DMS53 treated with DMSO at 0.1 percent for 48 hours (cell line): ENCODE measurements at regions not wholly inside any gene's neighbourhood (a gene's known extent, or its start where the extent isn't known, plus 50 kb on each side); places are given as distances from the start of the nearest gene placed in this dataset.
A peak's percentile ranks its signal among the peaks of the same experiment; 100 is the strongest.

ENCODE experiments used
- DNase-seq: peaks from one replicate; lab custom pipeline; 2025; ENCODE audit not compliant: unreplicated experiment; lab: John Stamatoyannopoulos, UW

DNA sequence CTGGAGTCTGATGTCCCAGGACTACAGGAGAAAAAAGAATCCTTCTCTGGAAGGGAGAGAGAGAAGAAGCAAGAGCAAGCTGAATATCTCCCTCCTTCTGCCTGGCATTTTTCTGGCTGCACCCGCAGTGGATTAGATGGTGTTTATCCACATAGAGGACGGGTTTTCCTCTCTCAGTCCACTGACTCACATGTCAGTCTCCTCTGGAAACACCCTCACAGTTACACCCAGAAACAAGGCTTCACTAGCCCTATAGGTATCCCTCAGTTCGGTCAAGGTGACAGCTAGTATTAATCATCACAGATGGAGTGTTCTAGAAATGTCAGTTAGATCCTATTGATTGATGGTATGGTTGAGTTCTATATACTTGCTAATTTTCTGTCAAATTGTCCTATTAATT, 87.9 kb downstream of the RHOU start:
- no peak for DNase-seq

DNA sequence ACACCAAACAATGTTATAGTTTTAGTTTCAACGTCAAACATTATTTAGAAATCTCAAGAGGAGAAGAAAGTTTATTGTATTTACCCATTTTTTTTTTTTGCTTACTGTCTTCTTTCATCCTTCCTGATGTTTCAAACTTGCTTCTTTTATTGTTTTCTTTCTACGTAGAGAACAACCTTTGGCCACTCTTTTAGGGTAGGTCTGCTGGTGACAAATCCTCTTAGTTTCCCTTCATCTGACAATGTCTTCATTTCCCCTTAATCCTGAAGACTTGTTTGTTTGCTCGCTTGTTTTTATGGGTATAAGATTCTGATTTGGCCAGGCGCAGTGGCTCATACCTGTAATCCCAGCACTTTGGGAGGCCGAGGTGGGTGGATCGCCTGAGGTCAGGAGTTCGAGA, 89.1 kb downstream of the RHOU start:
- DNase-seq, result no peak

GRCh38 chr1:228825041-228825440, 89.8 kb downstream of the RHOU start:
- DNase-seq, result no peak

GRCh38 chr1:228825840-228826484, 90.7 kb downstream of the RHOU start:
- DNase-seq, result peak; percentile 46

DNA sequence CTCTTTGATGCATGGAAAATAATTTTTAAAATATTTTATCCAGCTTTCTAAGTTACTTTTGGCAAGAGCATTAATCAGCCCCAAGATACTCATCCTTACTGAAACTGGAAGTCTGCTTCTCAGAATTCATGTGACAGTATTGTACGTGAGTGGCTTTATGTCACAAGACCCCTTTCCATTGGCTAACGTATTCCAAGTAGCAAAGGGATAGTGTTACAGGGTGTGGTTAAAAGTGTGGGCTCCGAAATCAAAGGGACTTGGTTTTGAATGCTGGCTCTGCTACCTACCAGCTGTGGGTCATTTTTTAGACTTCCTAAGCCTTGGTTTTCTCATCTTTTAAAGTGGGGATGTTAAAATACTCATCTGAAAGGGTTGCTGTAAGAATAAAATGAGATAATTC, 91.7 kb downstream of the RHOU start:
- no peak for DNase-seq

DNA sequence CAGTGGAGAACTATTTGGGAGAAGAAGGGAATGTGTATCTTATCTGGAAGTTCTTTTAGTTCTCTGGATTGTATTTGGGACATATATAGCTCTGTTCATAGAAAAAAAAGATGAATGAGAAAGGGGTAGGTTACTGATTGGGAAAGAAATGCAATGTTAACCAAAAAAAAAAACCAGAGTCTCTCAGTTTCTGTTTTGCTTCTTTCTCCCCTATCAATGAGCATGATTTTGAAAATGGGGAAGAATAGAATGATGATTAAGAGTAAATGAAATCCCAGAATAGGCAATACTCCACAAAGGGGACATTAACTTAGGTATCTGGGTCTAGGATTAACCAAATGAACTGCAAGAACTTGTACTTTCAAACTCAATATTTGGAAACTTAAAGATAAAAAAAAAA, 92.9 kb downstream of the RHOU start:
- no peak for DNase-seq

GRCh38 chr1:228830185-228830953, 95.1 kb downstream of the RHOU start:
- DNase-seq, result no peak

GRCh38 chr1:228830954-228831481, 95.7 kb downstream of the RHOU start:
- peak; percentile 13 for DNase-seq

DNA sequence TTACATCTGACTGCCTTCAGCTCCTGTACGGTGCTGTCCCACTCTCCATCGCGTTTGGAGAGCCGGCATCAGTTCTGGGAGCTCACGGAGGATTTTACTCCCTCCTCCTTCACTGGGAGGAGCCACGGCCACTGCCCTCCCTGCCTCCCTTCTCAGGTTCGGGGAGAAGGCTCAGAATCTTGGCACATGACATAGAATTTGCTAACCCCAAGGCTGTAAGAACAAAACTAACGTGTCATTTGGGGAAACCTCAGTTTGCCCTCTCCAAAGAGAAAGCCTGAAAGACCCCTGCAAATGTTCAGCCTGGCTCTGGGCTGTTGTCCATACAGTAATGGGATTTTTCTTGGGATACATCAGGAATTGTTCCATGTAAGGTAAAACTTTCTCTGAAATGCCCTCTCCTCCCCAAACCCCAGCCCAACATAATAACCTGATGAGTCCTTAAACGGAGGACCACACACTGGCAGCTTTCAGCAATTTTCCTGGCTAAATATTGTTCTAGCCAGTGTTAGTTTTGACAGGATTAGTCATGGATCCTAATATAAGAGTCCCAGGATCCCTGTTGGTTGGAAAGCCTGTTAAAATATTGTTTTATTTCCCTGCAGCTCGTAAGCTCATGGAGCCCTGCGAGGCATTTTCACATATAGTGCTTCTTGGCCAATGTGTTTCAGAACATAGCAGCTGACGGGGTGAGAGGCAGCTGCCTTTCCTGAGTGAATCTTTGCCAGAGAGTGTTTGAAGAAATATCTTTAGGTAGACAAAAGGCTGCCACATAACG, 98.8 kb downstream of the RHOU start:
- no peak for DNase-seq

DNA sequence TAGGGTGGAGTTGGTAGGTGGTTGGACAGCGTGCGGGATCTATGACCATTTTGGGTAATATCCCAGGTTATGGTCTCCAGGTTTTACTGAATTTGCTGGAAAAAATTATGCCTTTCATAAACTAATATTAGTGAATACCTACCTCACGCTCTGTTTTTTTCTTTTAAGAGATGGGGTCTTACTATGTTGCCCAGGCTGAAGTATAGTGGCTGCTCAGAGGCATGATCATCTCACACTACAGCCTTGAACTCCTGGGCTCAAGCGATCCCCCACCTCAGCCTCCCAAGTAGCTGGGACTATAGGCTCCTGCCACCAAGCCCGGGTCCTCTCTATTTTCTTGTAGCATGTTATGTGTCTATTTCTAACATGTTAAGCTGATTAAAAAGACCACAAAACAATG, 100.2 kb downstream of the RHOU start:
- DNase-seq, result no peak

- no peak for DNase-seq
These were observed 100.6 kb downstream of the RHOU start for GRCh38 chr1:228835911-228836310.

GRCh38 chr1:228836427-228836826, 101.1 kb downstream of the RHOU start:
- DNase-seq, result no peak

DNA sequence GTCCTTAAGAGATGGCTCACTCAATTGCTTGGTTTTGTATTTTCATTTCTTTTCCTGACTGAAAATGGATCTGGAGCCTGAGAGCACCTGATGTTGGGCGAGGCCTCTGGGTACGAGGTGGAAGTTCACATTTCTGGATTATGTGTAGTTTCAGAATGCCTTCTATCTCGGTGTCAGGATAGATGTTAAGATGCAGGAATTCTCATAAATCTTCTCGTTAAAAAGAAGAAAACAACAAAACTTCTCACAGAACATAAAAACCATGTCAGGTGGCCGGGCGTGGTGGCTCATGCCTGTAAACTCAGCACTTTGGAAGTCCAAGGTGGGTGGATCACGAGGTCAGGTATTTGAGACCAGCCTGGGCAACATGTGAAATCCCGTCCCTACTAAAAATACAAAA, 101.8 kb downstream of the RHOU start:
- no peak for DNase-seq

GRCh38 chr1:228837817-228838716, 102.8 kb downstream of the RHOU start:
- peak; percentile 92 for DNase-seq

DNA sequence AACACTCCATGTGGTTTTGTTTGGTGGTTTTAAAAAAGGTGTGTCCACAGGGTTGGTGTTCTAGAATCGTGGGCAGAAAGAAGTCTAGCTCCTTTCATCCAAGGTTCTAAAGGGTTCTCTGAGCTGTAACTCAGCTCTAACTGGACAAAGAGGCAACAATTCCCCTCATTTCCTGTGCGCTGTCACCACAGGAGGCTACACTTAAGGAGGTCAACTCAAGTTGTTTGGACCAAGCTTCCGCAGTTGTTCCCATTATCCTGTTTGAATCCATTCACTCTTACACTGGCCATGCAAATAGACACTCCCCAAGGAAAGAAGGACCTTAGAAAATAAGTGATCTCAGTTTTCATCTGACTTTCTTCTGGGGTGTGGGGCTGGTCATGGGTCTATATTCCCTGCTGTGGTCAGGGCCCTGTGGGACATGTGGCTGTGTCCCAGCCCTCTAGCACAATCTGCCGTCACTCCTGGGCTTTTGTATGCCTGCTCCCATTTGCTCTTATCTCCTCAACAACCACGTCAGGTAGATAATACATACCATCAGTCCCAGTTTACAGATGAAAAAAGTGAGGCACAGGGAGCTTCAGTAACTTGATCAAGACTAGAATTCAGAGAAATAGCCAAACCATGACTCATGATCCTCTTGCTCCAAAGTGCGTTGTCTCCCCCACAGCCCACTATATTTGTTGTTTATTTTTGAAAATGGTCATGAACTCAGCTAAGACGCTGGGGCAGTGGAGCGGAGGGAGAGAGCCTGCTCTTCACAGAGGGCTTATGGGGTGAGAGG, 103.6 kb downstream of the RHOU start:
- DNase-seq, result no peak

GRCh38 chr1:228839656-228840055, 104.4 kb downstream of the RHOU start:
- no peak for DNase-seq

GRCh38 chr1:228841632-228842031, 106.4 kb downstream of the RHOU start:
- DNase-seq, result no peak

DNA sequence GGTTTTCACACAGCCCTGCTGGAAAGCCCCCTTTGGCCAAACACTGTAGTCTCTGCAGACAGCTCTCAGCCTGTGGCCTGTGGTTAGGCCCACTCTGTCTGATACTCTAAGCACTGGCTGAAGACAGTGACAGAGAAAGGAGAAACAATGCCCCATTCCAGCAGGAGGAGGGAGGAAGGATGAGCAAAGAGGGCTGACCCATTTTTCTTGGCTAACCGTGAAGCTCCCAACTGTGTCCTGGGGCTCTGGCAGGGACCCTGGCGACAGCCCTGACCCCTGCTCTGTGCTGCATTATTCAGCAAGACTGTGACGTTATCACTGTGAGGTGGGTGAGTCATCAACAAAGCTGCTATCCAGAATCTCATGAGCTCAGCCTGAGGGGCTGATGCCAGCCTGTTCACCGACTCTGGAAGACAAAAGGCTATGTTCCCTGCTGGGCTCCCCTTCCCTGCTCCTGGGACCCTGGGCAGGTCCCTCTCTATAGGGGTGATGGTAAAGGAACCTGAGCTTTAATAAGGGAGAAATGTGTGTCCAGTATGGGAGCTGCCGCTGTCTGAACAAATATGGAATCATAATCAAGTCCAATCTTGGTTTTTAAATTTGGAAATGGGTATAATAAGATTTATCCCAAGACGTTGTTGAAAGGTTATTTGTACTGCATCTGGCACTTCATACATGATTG, 107.0 kb downstream of the RHOU start:
- DNase-seq, result no peak

GRCh38 chr1:228845101-228845500, 109.8 kb downstream of the RHOU start:
- no peak for DNase-seq
